ENCODE measurements at regions not wholly inside any gene's neighbourhood (a gene's known extent, or its start where the extent isn't known, plus 50 kb on each side); places are given as distances from the start of the nearest gene placed in this dataset.
"Not testable (repeated sequence)": the region's sequence is repeated elsewhere in the genome, so short reads cannot be mapped to it uniquely, and the experiment has no call there.

DNA sequence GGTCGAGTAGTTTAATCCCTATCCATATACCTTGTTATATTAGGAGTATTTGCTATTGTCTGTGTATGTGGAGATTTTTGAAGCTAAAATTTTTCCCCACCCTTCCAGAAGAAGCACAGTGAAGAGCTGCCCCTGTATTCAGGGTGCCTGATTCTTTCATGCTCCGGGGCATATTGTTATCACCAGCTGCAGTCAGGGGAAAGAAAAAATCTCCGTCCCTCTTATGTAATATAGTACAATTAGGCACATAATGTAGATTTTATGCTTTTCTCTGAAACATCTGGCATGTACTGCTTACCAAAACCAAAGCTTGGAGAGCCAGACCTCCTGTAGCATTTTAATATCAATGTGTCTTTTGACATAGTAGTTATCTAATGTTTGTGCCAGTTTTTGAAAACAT is 214.9 kb upstream of the EDNRB start:
- no peak for DNase-seq

GRCh38 chr13:78131811-78132210 is 213.2 kb upstream of the EDNRB start:
- DNase-seq, result no peak

GRCh38 chr13:78131346-78131745 is 212.7 kb upstream of the EDNRB start:
- DNase-seq, result no peak

DNA sequence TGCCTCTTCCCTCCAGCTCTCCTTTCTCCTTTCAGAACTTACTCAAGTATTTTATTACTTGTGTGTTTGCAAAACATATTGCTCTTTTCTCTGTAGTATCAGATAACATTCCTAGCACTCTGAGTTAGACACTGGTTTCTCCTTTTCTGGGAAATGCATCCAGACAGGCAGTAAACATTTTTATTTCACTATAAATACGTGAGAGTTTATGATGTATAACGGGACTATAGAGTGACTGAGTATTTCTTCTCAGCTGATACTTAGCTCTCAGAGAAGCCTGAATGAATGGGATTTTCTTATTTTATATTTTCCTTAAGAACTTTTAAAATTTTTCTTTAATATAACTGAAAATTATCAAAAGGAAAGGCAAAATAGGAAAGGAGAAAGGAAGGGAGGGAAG is 211.2 kb upstream of the EDNRB start:
- DNase-seq, result no peak

DNA sequence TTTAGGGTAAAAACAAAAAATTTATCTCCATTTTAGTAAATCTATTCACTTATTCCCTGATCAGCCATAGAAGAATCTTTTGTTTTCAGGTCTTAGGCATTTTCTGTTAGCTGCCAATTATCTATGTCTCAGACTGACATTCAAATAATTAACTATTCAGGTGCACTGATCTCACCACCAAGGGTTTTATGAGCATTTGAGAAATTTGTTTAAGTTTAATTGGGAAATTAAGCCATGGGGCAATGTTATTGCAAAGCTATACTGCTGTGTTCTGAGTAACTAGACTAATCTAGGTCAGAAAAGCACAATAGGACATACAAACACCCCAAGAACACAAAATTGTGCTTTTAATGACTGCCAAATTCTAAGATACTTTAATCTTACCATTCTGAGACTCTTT is 210.7 kb upstream of the EDNRB start:
- no peak for DNase-seq

GRCh38 chr13:78121459-78122348 is 203.1 kb upstream of the EDNRB start:
- DNase-seq, result peak; percentile 11

DNA sequence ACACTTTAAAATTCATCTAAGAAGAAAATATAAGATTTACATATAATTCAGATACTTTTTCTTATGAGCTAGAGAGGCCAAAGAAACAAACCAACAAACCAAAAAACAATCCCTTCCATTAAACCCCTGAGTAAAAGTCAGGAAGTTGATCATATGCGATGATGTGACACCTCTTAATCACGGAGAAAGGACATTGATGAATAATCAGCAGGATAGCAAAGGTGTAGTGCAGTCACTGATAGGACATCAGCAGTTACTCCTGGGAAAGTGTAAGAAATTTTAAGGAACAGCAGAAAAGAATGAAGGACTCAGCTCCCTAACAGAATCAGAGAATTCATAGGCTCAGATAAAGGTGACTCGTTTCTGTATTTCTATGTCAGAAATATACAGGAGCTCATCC is 202.4 kb upstream of the EDNRB start:
- no peak for DNase-seq

GRCh38 chr13:78120144-78120543 is 201.5 kb upstream of the EDNRB start:
- not testable (repeated sequence) for DNase-seq

- DNase-seq, result not testable (repeated sequence)
Observed at GRCh38 chr13:78117070-78117469, 198.4 kb upstream of the EDNRB start.

DNA sequence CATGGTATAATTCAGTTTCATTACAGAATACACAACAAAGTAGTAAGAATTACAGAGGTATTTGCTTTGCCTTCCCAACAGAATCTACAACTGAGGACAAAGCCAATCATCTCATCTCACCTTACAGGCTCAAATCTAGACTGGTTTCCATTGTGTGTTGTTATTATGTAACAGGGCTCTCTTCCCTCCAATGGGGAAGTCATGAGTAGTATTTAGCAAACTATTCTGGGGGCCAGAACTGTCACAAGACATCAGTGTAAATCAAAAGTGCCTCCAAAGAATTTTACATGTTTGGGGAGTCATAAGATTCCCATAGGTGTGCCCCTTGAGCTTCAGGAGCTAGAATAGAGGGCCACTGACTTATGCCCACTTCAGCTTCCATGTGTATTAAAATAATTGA is 187.0 kb upstream of the EDNRB start:
- no peak for DNase-seq

DNA sequence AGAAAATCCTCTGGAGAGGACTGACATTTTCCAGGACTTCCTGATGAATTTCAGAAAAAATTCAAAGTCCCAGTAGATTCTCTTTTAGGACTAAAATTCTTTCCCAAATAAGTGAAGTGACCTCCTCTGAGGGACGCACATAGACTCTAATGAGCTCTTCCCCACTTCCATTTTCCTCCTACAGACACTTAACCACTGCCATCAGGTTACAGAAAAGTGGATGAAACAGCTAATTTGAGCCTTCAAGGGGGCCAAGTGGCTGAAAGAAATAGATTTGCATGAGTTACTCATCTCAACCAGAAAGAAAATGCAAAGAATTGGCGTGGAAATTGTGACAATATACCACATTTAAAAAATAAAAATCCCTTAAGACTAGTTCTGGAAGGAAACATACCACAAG is 185.3 kb upstream of the EDNRB start:
- DNase-seq, result no peak

DNA sequence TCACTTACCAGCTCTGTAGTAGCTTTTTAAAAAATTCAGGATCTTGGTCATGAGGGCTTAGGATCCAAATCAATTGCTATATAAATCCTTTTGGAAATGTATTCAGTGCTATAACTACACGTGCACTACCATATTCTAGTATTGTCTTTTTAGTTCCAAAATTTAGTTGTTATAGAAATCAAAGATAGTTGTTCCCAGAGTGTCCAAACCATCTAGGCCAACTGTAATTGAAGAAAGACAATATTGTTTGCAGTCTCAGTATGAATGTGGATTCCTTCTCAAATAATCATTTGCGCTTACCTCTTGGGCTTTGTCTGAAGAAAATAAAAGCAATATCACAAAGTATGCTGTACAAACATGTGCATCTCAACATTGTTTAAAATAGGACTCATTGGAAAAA is 184.1 kb upstream of the EDNRB start:
- DNase-seq, result no peak

DNA sequence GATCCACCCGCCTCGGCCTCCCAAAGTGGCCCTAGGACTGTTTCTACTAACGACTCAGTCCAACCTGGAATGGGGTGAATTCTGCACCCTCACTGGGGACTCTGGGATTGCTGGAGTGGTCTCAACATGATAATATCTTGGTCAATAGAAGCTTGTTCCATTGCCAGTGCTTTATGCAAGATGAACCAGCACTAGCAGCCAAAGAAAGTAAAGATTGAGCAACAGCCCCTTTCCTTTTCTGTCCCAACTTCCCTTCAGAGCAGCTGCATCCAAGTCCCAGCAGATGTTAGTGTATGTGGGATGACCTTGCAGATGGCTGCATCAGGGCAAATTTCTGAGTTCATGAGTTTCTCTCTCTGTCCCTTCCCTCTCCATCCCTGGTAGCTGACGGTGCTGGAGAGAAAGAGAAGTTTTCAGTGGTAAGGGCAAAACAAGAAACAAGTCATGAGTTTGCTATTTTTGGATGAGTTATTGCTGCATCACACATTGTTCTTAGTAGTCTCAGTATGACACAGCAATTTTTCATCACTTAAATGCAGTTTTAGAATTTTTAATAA is 183.6 kb upstream of the EDNRB start:
- DNase-seq, result no peak

GRCh38 chr13:78100486-78100885 is 181.9 kb upstream of the EDNRB start:
- DNase-seq, result no peak

GRCh38 chr13:78098249-78098648 is 179.6 kb upstream of the EDNRB start:
- no peak for DNase-seq

- DNase-seq, result no peak
Observed at GRCh38 chr13:78096221-78096620, 177.6 kb upstream of the EDNRB start.

GRCh38 chr13:78087966-78088678 is 169.5 kb upstream of the EDNRB start:
- DNase-seq, result no peak

- no peak for DNase-seq
Observed at GRCh38 chr13:78085434-78086225, 167.0 kb upstream of the EDNRB start.

GRCh38 chr13:78084401-78084800 is 165.8 kb upstream of the EDNRB start:
- no peak for DNase-seq

DNA sequence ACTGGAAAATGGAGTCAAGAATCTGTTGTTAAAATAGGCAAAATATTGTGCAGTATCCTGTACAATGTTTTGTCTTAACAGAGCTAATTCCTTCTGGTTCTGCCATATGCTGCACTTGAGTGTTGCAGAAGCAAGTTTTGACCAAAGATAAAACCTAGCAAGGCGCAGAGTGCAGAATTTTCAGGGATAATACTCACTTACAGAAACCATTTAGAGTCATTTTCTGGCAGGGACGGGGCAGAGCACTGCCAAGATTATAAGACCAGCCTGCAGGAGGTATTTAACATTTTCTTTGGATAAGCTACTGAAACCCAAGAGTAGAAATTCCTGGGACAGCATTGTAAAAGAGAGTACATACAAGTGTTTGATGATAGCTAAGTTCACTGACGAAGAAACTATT is 159.5 kb upstream of the EDNRB start:
- no peak for DNase-seq

DNA sequence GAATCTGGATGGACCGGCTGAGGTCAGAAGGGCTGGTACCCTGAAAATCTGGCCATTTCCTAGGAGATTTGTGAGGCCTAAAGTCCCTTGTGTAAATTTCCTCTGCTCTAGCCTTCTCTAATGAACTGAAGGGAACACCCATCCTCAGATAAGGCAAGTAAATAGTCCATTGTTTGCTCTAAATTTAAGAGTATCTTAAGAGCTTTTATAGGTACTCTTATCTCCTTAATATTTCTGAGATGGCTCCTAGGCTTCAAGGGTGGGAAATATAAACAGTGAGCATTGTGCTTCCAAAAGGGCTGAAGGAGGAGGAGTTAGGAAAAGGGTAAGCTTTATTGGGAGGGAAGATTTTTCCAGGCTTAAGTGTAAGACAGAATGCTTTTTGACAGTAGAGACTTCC is 148.7 kb upstream of the EDNRB start:
- no peak for DNase-seq

DNA sequence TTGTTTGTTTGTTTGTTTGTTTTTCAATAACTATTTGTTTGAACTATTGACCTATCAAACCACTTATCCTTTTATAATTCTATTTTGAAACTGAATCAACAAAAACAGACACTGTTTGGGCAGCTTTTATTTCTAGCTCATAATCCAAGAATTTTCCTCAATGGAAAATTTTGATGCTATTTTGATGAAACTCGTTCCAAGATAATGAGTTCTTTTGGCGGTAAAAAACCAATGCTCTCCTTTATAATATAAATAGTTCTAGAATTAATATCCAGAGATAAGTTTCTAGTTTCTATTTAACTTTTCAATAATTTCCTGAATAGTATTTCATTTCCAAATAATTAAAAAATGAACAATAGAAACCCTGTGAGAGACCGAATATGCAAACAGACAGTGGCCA is 146.5 kb upstream of the EDNRB start:
- no peak for DNase-seq

GRCh38 chr13:78061806-78062205 is 143.2 kb upstream of the EDNRB start:
- no peak for DNase-seq
